CD14-positive monocyte (primary cell): ENCODE measurements at regions not wholly inside any gene's neighbourhood (a gene's known extent, or its start where the extent isn't known, plus 50 kb on each side); places are given as distances from the start of the nearest gene placed in this dataset.

Source experiments
- DNase-seq, 3 donors: peaks; one replicate each; pipeline ENCODE4 v3.0.0-alpha.2; 2011 to 2022
- H2AFZ ChIP-seq: 2 replicates; pipeline ENCODE4 v1.6.0; 2012; ENCODE audit warnings: mild to moderate bottlenecking, low read depth, low read length, inconsistent platforms; ENCODE audit not compliant: insufficient read depth, poor library complexity, severe bottlenecking
- H3K27ac ChIP-seq, 2 donors: 1 replicate in 1 of 2; 2 replicates in 1 of 2; pipeline ENCODE4 v1.5.1; 2012 to 2013; ENCODE audit warnings: low read length in 2 of 2, control low read depth in 1 of 2, inconsistent platforms in 1 of 2, low read depth in 1 of 2, mild to moderate bottlenecking in 1 of 2
- H3K27me3 ChIP-seq, 2 donors: one replicate each; pipeline versions ENCODE4 v1.6.0 to v1.6.1; 2011 to 2013; ENCODE audit warnings: low read length in 2 of 2; ENCODE audit not compliant: control insufficient read depth in 2 of 2, insufficient read depth in 2 of 2
- H3K36me3 ChIP-seq, 2 donors: replicated peaks in 1 of 2; 1 replicate in 1 of 2; 2 replicates in 1 of 2; pipeline versions ENCODE4 v1.5.1 to v1.6.1; 2012 to 2013; ENCODE audit warnings: low read length in 2 of 2, control low read depth in 1 of 2, inconsistent platforms in 1 of 2, mild to moderate bottlenecking in 1 of 2; ENCODE audit not compliant: insufficient read depth in 2 of 2, control insufficient read depth in 1 of 2
- H3K4me1 ChIP-seq, 2 donors: 1 replicate in 1 of 2; 2 replicates in 1 of 2; pipeline versions ENCODE4 v1.5.1 to v1.6.1; 2012 to 2013; ENCODE audit warnings: low read length in 2 of 2, control low read depth in 1 of 2, inconsistent platforms in 1 of 2, mild to moderate bottlenecking in 1 of 2, moderate library complexity in 1 of 2; ENCODE audit not compliant: insufficient read depth in 2 of 2, control insufficient read depth in 1 of 2
- H3K4me2 ChIP-seq: replicated peaks from 2 replicates; pipeline ENCODE3; 2012; ENCODE audit warnings: low read length, moderate library complexity, mild to moderate bottlenecking; ENCODE audit not compliant: poor library complexity, severe bottlenecking; ENCODE audit errors: extremely low read depth
- H3K4me3 ChIP-seq, 3 experiments: fragments of 200-600 bp in 1 of 3; sonication (generic) in 1 of 3; replicated peaks in 1 of 3; 1 replicate in 2 of 3; 2 replicates in 1 of 3; pipeline ENCODE4 v1.5.1; 2011 to 2013; ENCODE audit warnings: low read length in 3 of 3, mild to moderate bottlenecking in 3 of 3, control low read depth in 2 of 3, low read depth in 2 of 3, inconsistent platforms in 1 of 3, moderate library complexity in 1 of 3
- H3K79me2 ChIP-seq: 2 replicates; pipeline ENCODE4 v1.6.0; 2012; ENCODE audit warnings: mild to moderate bottlenecking, control low read depth, inconsistent platforms, low read length, moderate library complexity; ENCODE audit not compliant: insufficient read depth
- H3K9ac ChIP-seq: 2 replicates; pipeline ENCODE4 v1.6.0; 2017; ENCODE audit warnings: low read length, mild to moderate bottlenecking; ENCODE audit not compliant: insufficient read depth, poor library complexity, severe bottlenecking
- H3K9me3 ChIP-seq, 2 donors: replicated peaks in 1 of 2; 1 replicate in 1 of 2; 2 replicates in 1 of 2; pipeline versions ENCODE4 v1.5.1 to v1.6.1; 2012 to 2013; ENCODE audit warnings: low read length in 2 of 2, control low read depth in 1 of 2; ENCODE audit not compliant: control insufficient read depth in 1 of 2, insufficient read depth in 1 of 2
- H4K20me1 ChIP-seq: 2 replicates; pipeline ENCODE4 v1.6.0; 2012; ENCODE audit warnings: mild to moderate bottlenecking, low read length, control low read depth, moderate library complexity; ENCODE audit not compliant: insufficient read depth
- H3K27ac Mint-ChIP-seq, 7 donors: one replicate each; pipeline ENCODE4 v1.8.0; 2020; ENCODE audit warnings: mild to moderate bottlenecking in 7 of 7, mixed read lengths in 7 of 7, moderate library complexity in 6 of 7, inconsistent platforms in 2 of 7
- H3K27me3 Mint-ChIP-seq, 3 donors: one replicate each; pipeline ENCODE4 v1.8.0; 2021 to 2022; ENCODE audit warnings: low read depth in 3 of 3, mild to moderate bottlenecking in 3 of 3, mixed read lengths in 3 of 3, moderate library complexity in 3 of 3, inconsistent platforms in 1 of 3
- H3K36me3 Mint-ChIP-seq, 2 donors: one replicate each; pipeline ENCODE4 v1.8.0; 2020; ENCODE audit warnings: mixed read lengths in 2 of 2, inconsistent platforms in 1 of 2, mild to moderate bottlenecking in 1 of 2
- H3K4me1 Mint-ChIP-seq: one replicate; pipeline ENCODE4 v1.8.0; 2020; ENCODE audit warnings: mild to moderate bottlenecking, mixed read lengths
- H3K4me3 Mint-ChIP-seq, 2 donors: one replicate each; pipeline ENCODE4 v1.8.0; 2020; ENCODE audit warnings: mild to moderate bottlenecking in 2 of 2, mixed read lengths in 2 of 2, moderate library complexity in 1 of 2
- H3K9me3 Mint-ChIP-seq, 7 donors: one replicate each; pipeline ENCODE4 v1.8.0; 2020 to 2022; ENCODE audit warnings: mixed read lengths in 7 of 7, mild to moderate bottlenecking in 6 of 7, moderate library complexity in 6 of 7, inconsistent platforms in 2 of 7
- CTCF ChIP-seq: fragments of 200-600 bp; IDR thresholded peaks from one replicate; pipeline ENCODE4 v1.8.0; 2022; ENCODE audit warnings: antibody characterized with exemption, mild to moderate bottlenecking
- WGBS: methylation state at CpG from one replicate; pipeline ENCODE4 v1.1.5; 2013; ENCODE audit warnings: missing lambda C conversion rate; ENCODE audit not compliant: insufficient coverage; 5-methylcytosine and 5-hydroxymethylcytosine counted together
- intact Hi-C, 2 donors: fragments of 100-400 bp; cut with micrococcal nuclease; formaldehyde crosslinking; loops; one replicate each; pipeline versions ENCODE4 v1.15.0 to v1.15.1; 2023

GRCh38 chr6:164439331-164439730, 870.1 kb downstream of the C6orf118 start:
- DNase-seq, result no peak
- H3K9ac ChIP-seq, result no peak overlapping the region
- no peak overlapping the region for H3K27ac ChIP-seq
- no CpG with 5 or more reads among the region's 5 CpGs for WGBS
- H3K36me3 Mint-ChIP-seq, result no peaks in the 10 kb centered on the region
- H3K4me3 ChIP-seq, result no peak overlapping the region
- H3K9me3 ChIP-seq, result peaks cover 15 to 43% of the 10 kb centered on the region in 2 donors
- TF ChIP-seq CTCF, result no peak
- no peaks in the 10 kb centered on the region for H3K79me2 ChIP-seq
- no peak overlapping the region for H3K4me2 ChIP-seq
- no peak overlapping the region for H2AFZ ChIP-seq
- intact Hi-C loops, result no loop called here
- no peaks in the 10 kb centered on the region for H3K36me3 ChIP-seq
- no peaks in the 10 kb centered on the region for H3K4me1 ChIP-seq
- no peaks in the 10 kb centered on the region for H3K27me3 Mint-ChIP-seq
- no peaks in the 10 kb centered on the region for H3K27me3 ChIP-seq
- no peaks in the 10 kb centered on the region for H4K20me1 ChIP-seq
- no peak overlapping the region for H3K27ac Mint-ChIP-seq
- H3K9me3 Mint-ChIP-seq, result peaks cover 6 to 22% (median 10%) of the 10 kb centered on the region in 7 donors
- H3K4me1 Mint-ChIP-seq, result no peaks in the 10 kb centered on the region
- H3K4me3 Mint-ChIP-seq, result no peak overlapping the region

GRCh38 chr6:164436976-164437375, 872.4 kb downstream of the C6orf118 start:
- no peak for TF ChIP-seq CTCF
- Histone ChIP-seq H3K4me3 (no peak overlapping the region), H3K9me3 (peaks cover 3 to 26% of the 10 kb centered on the region in 2 donors), H3K79me2 (no peaks in the 10 kb centered on the region), H3K27ac (no peak overlapping the region), H3K9ac (no peak overlapping the region), H3K4me1 (no peaks in the 10 kb centered on the region), H3K27me3 (no peaks in the 10 kb centered on the region), H2AFZ (no peak overlapping the region), H3K4me2 (no peak overlapping the region), H4K20me1 (no peaks in the 10 kb centered on the region), H3K36me3 (no peaks in the 10 kb centered on the region)
- no peak overlapping the region for H3K27ac Mint-ChIP-seq
- H3K27me3 Mint-ChIP-seq, result no peaks in the 10 kb centered on the region
- no peaks in the 10 kb centered on the region for H3K4me1 Mint-ChIP-seq
- no peaks in the 10 kb centered on the region for H3K36me3 Mint-ChIP-seq
- WGBS, result no CpG with 5 or more reads among the region's 5 CpGs
- no peak for DNase-seq
- intact Hi-C loops, result no loop called here
- H3K4me3 Mint-ChIP-seq, result no peak overlapping the region
- peaks cover 3 to 11% (median 6%) of the 10 kb centered on the region in 7 donors for H3K9me3 Mint-ChIP-seq
